SK-N-MC (cell line): ENCODE measurements at regions not wholly inside any gene's neighbourhood (a gene's known extent, or its start where the extent isn't known, plus 50 kb on each side); places are given as distances from the start of the nearest gene placed in this dataset.
A peak's percentile ranks its signal among the peaks of the same experiment; 100 is the strongest.

Experiments used
- DNase-seq: peaks from one replicate; pipeline ENCODE4 v3.0.0-alpha.2; 2011; ENCODE audit warnings: low read depth, low spot score
- H3K27ac ChIP-seq: fragments of 200-600 bp; sonication (generic); 2 replicates; pipeline ENCODE4 v1.5.1; 2016; ENCODE audit warnings: mixed run types
- H3K36me3 ChIP-seq: fragments of 200-600 bp; sonication (generic); 2 replicates; pipeline ENCODE4 v1.6.1; 2017; ENCODE audit warnings: antibody characterized with exemption, low read length, mixed read lengths; ENCODE audit not compliant: insufficient read depth
- H3K4me3 ChIP-seq: fragments of 200-600 bp; sonication (generic); 2 replicates; pipeline ENCODE4 v1.5.1; 2016
- H3K9ac ChIP-seq: fragments of 200-600 bp; sonication (generic); 2 replicates; pipeline ENCODE4 v1.8.0; 2017; ENCODE audit warnings: mixed run types, mixed read lengths; ENCODE audit not compliant: insufficient read length
- H3K9me3 ChIP-seq: fragments of 200-600 bp; sonication (generic); 2 replicates; pipeline ENCODE4 v1.6.1; 2017; ENCODE audit warnings: low read depth, mild to moderate bottlenecking, antibody characterized with exemption, low read length, moderate library complexity, mixed read lengths
- EZH2 ChIP-seq: fragments of 200-600 bp; sonication (generic); IDR thresholded peaks from one replicate; pipeline ENCODE4 v1.6.1; 2017; ENCODE audit warnings: antibody characterized with exemption
- FOXP2 ChIP-seq: optimal IDR thresholded peaks from 2 replicates; pipeline ENCODE3; 2011; ENCODE audit warnings: mild to moderate bottlenecking, moderate library complexity; ENCODE audit not compliant: insufficient read depth; ENCODE audit errors: extremely low read length, control extremely low read depth
- POLR2AphosphoS5 ChIP-seq: IDR thresholded peaks from 2 replicates; pipeline ENCODE4 v1.6.1; 2012; ENCODE audit warnings: mild to moderate bottlenecking, low read depth, low read length, borderline replicate concordance

DNA sequence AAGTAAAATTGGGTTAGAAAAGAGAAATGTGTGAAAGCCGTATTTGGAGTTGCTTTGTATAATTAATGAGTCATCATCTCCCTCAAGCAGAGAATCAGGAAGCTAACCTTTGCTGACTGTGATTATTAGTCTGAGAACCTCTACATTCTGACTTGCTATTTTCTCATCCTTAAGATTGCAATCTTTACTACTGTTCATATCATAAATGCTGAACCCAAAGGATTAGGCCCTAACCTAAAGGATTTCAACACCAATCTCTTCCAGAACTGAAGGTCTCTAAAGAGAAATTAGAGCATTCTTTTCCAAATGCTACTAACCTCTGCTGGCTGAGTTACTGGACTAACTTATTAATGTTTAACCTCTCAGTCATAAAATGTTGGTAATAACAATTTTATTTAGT, 538.1 kb upstream of the MEF2C start:
- H3K9ac ChIP-seq = no peak overlapping the region
- peak overlapping the region; percentile 83 for H3K27ac ChIP-seq
- H3K4me3 ChIP-seq = 0 out of 2 replicates have a peak overlapping the region, but pooled peaks have one; percentile 36
- peak; percentile 24 for DNase-seq
- H3K36me3 ChIP-seq = no peaks in the 10 kb centered on the region
- no peak for TF ChIP-seq EZH2
- TF ChIP-seq POLR2AphosphoS5 = no peak
- TF ChIP-seq FOXP2 = no peak
- no peaks in the 10 kb centered on the region for H3K9me3 ChIP-seq

DNA sequence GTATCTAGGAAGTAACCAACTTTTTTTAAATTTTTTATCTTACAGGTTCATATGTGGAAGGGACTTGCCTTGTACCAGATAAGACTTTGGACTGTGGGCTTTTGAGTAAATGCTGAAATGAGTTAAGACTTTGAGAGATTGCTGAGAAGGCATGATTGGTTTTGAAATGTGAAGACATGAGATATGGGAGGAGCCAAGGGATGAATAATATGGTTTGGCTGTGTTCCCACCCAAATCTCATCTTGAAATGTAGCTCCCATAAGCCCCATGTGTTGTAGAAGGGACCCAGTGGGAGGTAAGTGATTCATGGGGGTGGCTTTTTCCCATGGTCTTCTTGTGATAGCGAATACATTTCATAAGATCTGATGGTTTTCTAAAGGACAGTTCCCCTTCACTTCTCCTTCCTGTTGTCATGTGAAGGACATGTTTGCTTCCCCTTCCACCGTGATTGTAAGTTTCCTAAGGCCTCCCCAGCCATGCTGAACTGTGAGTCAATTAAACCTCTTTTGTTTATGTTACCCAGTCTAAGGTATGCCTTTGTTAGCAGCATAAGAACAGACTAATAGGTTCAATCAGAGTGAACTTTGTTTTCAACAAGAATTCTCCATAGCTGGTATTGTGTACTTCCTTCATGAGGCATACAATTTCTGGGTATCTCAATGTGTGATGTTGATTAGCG, 535.6 kb upstream of the MEF2C start:
- H3K9ac ChIP-seq = no peak overlapping the region
- no peak overlapping the region for H3K27ac ChIP-seq
- DNase-seq = no peak
- no peaks in the 10 kb centered on the region for H3K9me3 ChIP-seq
- TF ChIP-seq EZH2 (no peak), FOXP2 (no peak), POLR2AphosphoS5 (no peak)
- no peaks in the 10 kb centered on the region for H3K36me3 ChIP-seq
- H3K4me3 ChIP-seq = no peak overlapping the region

DNA sequence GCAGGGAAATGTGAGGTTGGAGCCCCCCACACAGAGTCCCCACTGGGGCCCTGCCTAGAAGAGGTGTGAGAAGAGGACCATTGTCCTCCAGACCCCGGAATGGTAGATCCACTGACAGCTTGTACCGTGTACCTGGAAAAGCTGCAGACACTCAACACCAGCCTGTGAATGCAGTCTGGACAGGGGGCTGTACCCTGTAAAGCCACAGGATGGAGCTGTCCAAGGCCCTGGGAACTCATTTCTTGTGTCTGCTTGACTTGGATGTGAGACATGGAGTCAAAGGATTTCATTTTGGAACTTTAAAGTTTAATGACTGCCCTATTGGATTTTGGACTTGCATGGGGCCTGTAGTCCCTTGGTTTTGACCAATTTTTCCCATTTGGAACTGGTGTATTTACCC, 535.0 kb upstream of the MEF2C start:
- no peaks in the 10 kb centered on the region for H3K9me3 ChIP-seq
- H3K27ac ChIP-seq = no peak overlapping the region
- no peak for TF ChIP-seq POLR2AphosphoS5
- TF ChIP-seq FOXP2 = no peak
- no peak for TF ChIP-seq EZH2
- H3K9ac ChIP-seq = no peak overlapping the region
- no peaks in the 10 kb centered on the region for H3K36me3 ChIP-seq
- no peak overlapping the region for H3K4me3 ChIP-seq
- DNase-seq = no peak

GRCh38 chr5:89417515-89417914, 534.5 kb upstream of the MEF2C start:
- no peak for TF ChIP-seq FOXP2
- no peak for TF ChIP-seq POLR2AphosphoS5
- no peak for TF ChIP-seq EZH2
- Histone ChIP-seq H3K4me3 (no peak overlapping the region), H3K9me3 (no peaks in the 10 kb centered on the region), H3K27ac (no peak overlapping the region), H3K9ac (no peak overlapping the region), H3K36me3 (no peaks in the 10 kb centered on the region)
- no peak for DNase-seq

DNA sequence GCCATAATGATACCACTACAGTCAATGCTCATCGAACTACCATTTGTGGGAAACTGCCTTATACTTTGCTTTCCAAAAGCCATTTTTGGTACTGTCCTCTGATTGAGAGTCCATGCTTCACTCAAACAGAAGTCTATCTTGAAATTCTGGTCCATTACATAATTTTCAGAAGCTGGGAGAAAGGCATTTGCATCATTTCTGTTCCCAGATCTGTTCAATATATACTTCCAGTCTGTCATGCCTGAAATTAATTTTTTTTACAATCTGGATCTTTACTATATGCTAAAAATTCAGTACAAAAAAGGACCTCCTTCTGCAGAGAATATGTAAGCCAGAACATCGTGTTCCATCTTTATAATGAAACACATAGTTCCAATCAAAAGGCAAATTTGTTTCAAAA, 528.9 kb upstream of the MEF2C start:
- Histone ChIP-seq H3K36me3 (no peaks in the 10 kb centered on the region), H3K9me3 (no peaks in the 10 kb centered on the region), H3K9ac (no peak overlapping the region), H3K4me3 (no peak overlapping the region), H3K27ac (no peak overlapping the region)
- no peak for DNase-seq
- TF ChIP-seq EZH2 (no peak), FOXP2 (no peak), POLR2AphosphoS5 (no peak)

DNA sequence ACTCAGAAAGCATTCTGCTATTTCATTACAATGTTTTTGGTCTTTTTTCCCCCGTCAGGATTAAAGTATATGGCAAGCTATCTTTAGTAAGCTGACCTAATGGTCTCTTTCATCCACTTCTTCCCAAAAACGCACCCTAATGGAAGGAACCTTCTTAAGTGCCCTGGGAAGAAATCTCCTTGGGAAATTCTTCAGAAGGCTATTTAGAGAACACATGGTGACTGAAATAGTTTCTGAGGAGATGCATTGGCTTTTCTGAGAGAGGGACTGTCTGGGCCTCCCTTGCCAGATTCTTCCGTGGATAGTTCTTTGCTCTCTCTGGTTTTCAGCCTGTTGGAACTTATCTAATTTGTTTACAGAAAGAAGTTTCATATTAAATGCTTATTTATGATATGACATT, 524.1 kb upstream of the MEF2C start:
- Histone ChIP-seq H3K4me3 (no peak overlapping the region), H3K36me3 (no peaks in the 10 kb centered on the region), H3K9ac (no peak overlapping the region), H3K27ac (no peak overlapping the region), H3K9me3 (no peaks in the 10 kb centered on the region)
- no peak for DNase-seq
- TF ChIP-seq EZH2 (no peak), FOXP2 (no peak), POLR2AphosphoS5 (no peak)

DNA sequence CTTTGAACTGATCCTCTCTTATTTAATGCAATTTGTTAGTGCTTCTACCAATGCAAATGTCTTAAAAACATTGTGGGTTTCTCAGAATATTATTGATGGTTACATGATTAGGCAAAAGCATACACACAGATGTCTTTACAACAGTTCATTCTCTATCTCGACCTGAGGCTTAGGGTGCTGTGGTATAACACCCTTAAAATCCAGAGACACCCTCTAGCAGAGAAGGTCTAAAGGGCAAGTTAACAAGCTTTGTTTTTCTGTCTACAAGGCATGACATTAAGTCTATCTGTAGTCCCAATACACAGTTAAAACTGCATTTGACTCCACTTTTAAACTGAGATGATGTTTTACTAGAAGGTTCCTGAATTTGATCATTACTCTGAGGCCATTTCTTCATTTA, 518.7 kb upstream of the MEF2C start:
- H3K9ac ChIP-seq = no peak overlapping the region
- no peak overlapping the region for H3K27ac ChIP-seq
- no peaks in the 10 kb centered on the region for H3K9me3 ChIP-seq
- no peak for TF ChIP-seq EZH2
- TF ChIP-seq FOXP2 = no peak
- no peak for TF ChIP-seq POLR2AphosphoS5
- H3K4me3 ChIP-seq = no peak overlapping the region
- H3K36me3 ChIP-seq = no peaks in the 10 kb centered on the region
- DNase-seq = no peak

DNA sequence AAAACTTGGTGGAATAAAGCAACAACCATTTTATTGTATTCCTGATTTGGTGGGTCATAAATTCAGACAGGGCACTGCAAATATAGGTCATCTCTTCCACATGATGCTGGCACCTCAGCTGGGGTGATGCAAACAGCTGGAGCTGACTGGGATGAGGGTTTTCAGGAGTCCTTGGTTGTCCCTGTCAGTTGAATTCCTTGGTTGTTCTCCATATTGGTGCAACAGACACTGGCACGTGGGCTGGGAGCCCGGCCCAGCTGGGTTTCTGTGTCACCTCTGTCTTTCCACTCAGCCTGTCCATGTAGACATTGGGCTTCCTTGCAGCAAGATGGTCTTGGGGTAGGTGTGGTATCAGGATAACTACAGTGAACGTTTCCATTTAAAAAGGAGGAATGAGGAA, 518.0 kb upstream of the MEF2C start:
- no peak for DNase-seq
- H3K27ac ChIP-seq = no peak overlapping the region
- H3K4me3 ChIP-seq = no peak overlapping the region
- no peaks in the 10 kb centered on the region for H3K36me3 ChIP-seq
- TF ChIP-seq FOXP2 (no peak), EZH2 (no peak), POLR2AphosphoS5 (no peak)
- no peak overlapping the region for H3K9ac ChIP-seq
- H3K9me3 ChIP-seq = no peaks in the 10 kb centered on the region

- no peak for TF ChIP-seq EZH2
- no peak for TF ChIP-seq FOXP2
- no peak for TF ChIP-seq POLR2AphosphoS5
- Histone ChIP-seq H3K36me3 (no peaks in the 10 kb centered on the region), H3K9me3 (no peaks in the 10 kb centered on the region), H3K4me3 (no peak overlapping the region), H3K27ac (no peak overlapping the region), H3K9ac (no peak overlapping the region)
- no peak for DNase-seq
Measured at GRCh38 chr5:89399548-89399947, 516.6 kb upstream of the MEF2C start.
